GM23248 (cell line): ENCODE measurements at regions not wholly inside any gene's neighbourhood (a gene's known extent, or its start where the extent isn't known, plus 50 kb on each side); places are given as distances from the start of the nearest gene placed in this dataset.

Experiments used
- EZH2 ChIP-seq: fragments of 200-600 bp; sonication (generic); IDR thresholded peaks from 2 replicates; pipeline ENCODE4 v1.6.1; 2018; ENCODE audit warnings: antibody characterized with exemption, mild to moderate bottlenecking; ENCODE audit not compliant: insufficient read depth, poor library complexity, severe bottlenecking
- EZH2phosphoT487 ChIP-seq: fragments of 200-600 bp; sonication (generic); IDR thresholded peaks from 2 replicates; pipeline ENCODE4 v1.6.1; 2018; ENCODE audit warnings: antibody characterized with exemption, moderate library complexity, mild to moderate bottlenecking, low read depth; ENCODE audit not compliant: insufficient read depth

- no peak for TF ChIP-seq EZH2
- no peak for TF ChIP-seq EZH2phosphoT487
Observed at GRCh38 chr20:50295762-50296449, 105.3 kb downstream of the CEBPB start.
